Neural crest cell (in vitro differentiated cells): ENCODE measurements at regions not wholly inside any gene's neighbourhood (a gene's known extent, or its start where the extent isn't known, plus 50 kb on each side); places are given as distances from the start of the nearest gene placed in this dataset.

Source experiments
- DNase-seq: peaks from one replicate; pipeline ENCODE4 v3.0.0; 2021; ENCODE audit warnings: low read depth, mixed read lengths, low spot score
- H3K27ac Mint-ChIP-seq: one replicate; pipeline ENCODE4 v1.8.0; 2021; ENCODE audit warnings: mild to moderate bottlenecking, mixed read lengths; ENCODE audit not compliant: unreplicated experiment
- H3K27me3 Mint-ChIP-seq: 2 replicates; pipeline ENCODE4 v1.8.0; 2021; ENCODE audit warnings: low read depth, mild to moderate bottlenecking, mixed read lengths
- H3K36me3 Mint-ChIP-seq: 2 replicates; pipeline ENCODE4 v1.8.0; 2021; ENCODE audit warnings: low read depth, mild to moderate bottlenecking, mixed read lengths
- H3K4me1 Mint-ChIP-seq: 2 replicates; pipeline ENCODE4 v1.8.0; 2021; ENCODE audit warnings: mixed read lengths
- H3K4me3 Mint-ChIP-seq: one replicate; pipeline ENCODE4 v1.8.0; 2021; ENCODE audit warnings: mild to moderate bottlenecking, mixed read lengths
- H3K9me3 Mint-ChIP-seq: 2 replicates; pipeline ENCODE4 v1.8.0; 2021; ENCODE audit warnings: mixed read lengths
- CTCF ChIP-seq: fragments of 200-600 bp; sonication (generic); conservative IDR thresholded peaks from 2 replicates; pipeline ENCODE4 v1.5.0; 2021; ENCODE audit warnings: antibody characterized with exemption, mild to moderate bottlenecking

- no peak overlapping the region for H3K27ac Mint-ChIP-seq
- TF ChIP-seq CTCF = no peak
- no peaks in the 10 kb centered on the region for H3K27me3 Mint-ChIP-seq
- H3K4me3 Mint-ChIP-seq = no peak overlapping the region
- peaks cover 11% of the 10 kb centered on the region for H3K36me3 Mint-ChIP-seq
- H3K9me3 Mint-ChIP-seq = peaks cover 6% of the 10 kb centered on the region
- no peak for DNase-seq
- no peaks in the 10 kb centered on the region for H3K4me1 Mint-ChIP-seq
Measured at GRCh38 chr3:28019740-28020139, 221.7 kb upstream of the CMC1 start.

GRCh38 chr3:28022916-28023315 lies 218.5 kb upstream of the CMC1 start:
- Mint-ChIP-seq H3K27me3 (no peaks in the 10 kb centered on the region), H3K36me3 (peaks cover 26% of the 10 kb centered on the region)
- DNase-seq = no peak

GRCh38 chr3:28028554-28028953 lies 212.9 kb upstream of the CMC1 start:
- Mint-ChIP-seq H3K9me3 (peaks cover 13% of the 10 kb centered on the region), H3K4me1 (no peaks in the 10 kb centered on the region), H3K27me3 (no peaks in the 10 kb centered on the region), H3K4me3 (no peak overlapping the region), H3K27ac (no peak overlapping the region), H3K36me3 (peaks cover 34% of the 10 kb centered on the region)
- no peak for TF ChIP-seq CTCF
- no peak for DNase-seq

More at GRCh38 chr3:28022916-28023315, 218.5 kb upstream of the CMC1 start:
- peaks cover 10% of the 10 kb centered on the region for H3K9me3 Mint-ChIP-seq
- H3K4me1 Mint-ChIP-seq = no peaks in the 10 kb centered on the region
- H3K27ac Mint-ChIP-seq = no peak overlapping the region
- no peak overlapping the region for H3K4me3 Mint-ChIP-seq
- TF ChIP-seq CTCF = no peak

GRCh38 chr3:28033059-28033784 lies 208.2 kb upstream of the CMC1 start:
- H3K4me1 Mint-ChIP-seq = no peaks in the 10 kb centered on the region
- TF ChIP-seq CTCF = no peak
- no peaks in the 10 kb centered on the region for H3K27me3 Mint-ChIP-seq
- peaks cover 7% of the 10 kb centered on the region for H3K9me3 Mint-ChIP-seq
- H3K36me3 Mint-ChIP-seq = peaks cover 18% of the 10 kb centered on the region
- DNase-seq = no peak
- H3K4me3 Mint-ChIP-seq = no peak overlapping the region
- no peak overlapping the region for H3K27ac Mint-ChIP-seq

GRCh38 chr3:28036599-28037575 lies 204.5 kb upstream of the CMC1 start:
- H3K9me3 Mint-ChIP-seq = peaks cover 7% of the 10 kb centered on the region
- no peak overlapping the region for H3K4me3 Mint-ChIP-seq
- H3K27ac Mint-ChIP-seq = peak overlapping the region; percentile 19
- no peaks in the 10 kb centered on the region for H3K4me1 Mint-ChIP-seq
- TF ChIP-seq CTCF = no peak
- no peaks in the 10 kb centered on the region for H3K27me3 Mint-ChIP-seq
- H3K36me3 Mint-ChIP-seq = peaks cover 15% of the 10 kb centered on the region
- DNase-seq = no peak
